Motor neuron (in vitro differentiated cells): ENCODE measurements at regions not wholly inside any gene's neighbourhood (a gene's known extent, or its start where the extent isn't known, plus 50 kb on each side); places are given as distances from the start of the nearest gene placed in this dataset.

Source experiments
- ATAC-seq, 8 experiments: fragments of 200-7000 bp; cut with Tn5 transposase; replicated peaks in 6 of 8; 2 replicates each; pipeline ENCODE4 v1.8.0; 2021; ENCODE audit warnings: mild to moderate bottlenecking in 8 of 8, moderate library complexity in 8 of 8
- H3K27ac ChIP-seq, 2 donors: fragments of 250-450 bp; sonication (Bioruptor Pico); 2 replicates each; pipeline ENCODE4 v1.9.0; 2021; ENCODE audit warnings: antibody characterized with exemption in 2 of 2, mild to moderate bottlenecking in 2 of 2, moderate library complexity in 1 of 2
- H3K4me1 ChIP-seq, 2 donors: fragments of 250-450 bp; sonication (Bioruptor Pico); replicated peaks in 1 of 2; 2 replicates each; pipeline ENCODE4 v1.6.1; 2021; ENCODE audit warnings: antibody characterized with exemption in 2 of 2, mild to moderate bottlenecking in 2 of 2, moderate library complexity in 1 of 2
- H3K4me3 ChIP-seq, 5 donors: fragments of 250-450 bp; sonication (Bioruptor Pico); 2 replicates each; pipeline ENCODE4 v1.9.0; 2021; ENCODE audit warnings: antibody characterized with exemption in 5 of 5, mild to moderate bottlenecking in 5 of 5, moderate library complexity in 4 of 5
- WGBS, 10 experiments: fragments of 450-650 bp; shearing (Covaris generic); methylation state at CpG; one replicate each; pipeline ENCODE4 v1.0.0; 2022; 5-methylcytosine and 5-hydroxymethylcytosine counted together
- in situ Hi-C, 9 experiments: fragments of 400-800 bp; cut with MboI; loops; one replicate each; pipeline ENCODE4 v1.15.0; 2021; ENCODE audit warnings: low sequenced_read_pairs in 9 of 9, low pct_unique_long_range_greater_than_20kb in 2 of 9; ENCODE audit not compliant: unreplicated experiment in 9 of 9

GRCh38 chr12:22740656-22741355 is 115.8 kb downstream of the ETNK1 start:
- in situ Hi-C loops: no loop called here
- Histone ChIP-seq H3K4me3 (no peak overlapping the region), H3K4me1 (no peaks in the 10 kb centered on the region), H3K27ac (no peak overlapping the region)
- WGBS, 10 experiments: 41 to 100% (median 84%) methylated on average over 1 to 4 of the region's 4 CpGs
- ATAC-seq: no peak

- no peak overlapping the region for H3K4me3 ChIP-seq
- in situ Hi-C loops: no loop called here
- no peaks in the 10 kb centered on the region for H3K4me1 ChIP-seq
- ATAC-seq: no peak
- no peak overlapping the region for H3K27ac ChIP-seq
These were observed 118.7 kb downstream of the ETNK1 start for GRCh38 chr12:22743700-22744099.

GRCh38 chr12:22744197-22744596 is 119.2 kb downstream of the ETNK1 start:
- WGBS, 10 experiments: 0 to 88% (median 68%) methylated on average over 1 of the region's 1 CpG; no CpG with 5 or more reads in 2 of the 10 experiments
- no peak overlapping the region for H3K27ac ChIP-seq
- in situ Hi-C loops: no loop called here
- ATAC-seq: no peak
- H3K4me3 ChIP-seq: no peak overlapping the region
- H3K4me1 ChIP-seq: no peaks in the 10 kb centered on the region

GRCh38 chr12:22746720-22747119 is 121.7 kb downstream of the ETNK1 start:
- no peak for ATAC-seq
- Histone ChIP-seq H3K4me1 (no peaks in the 10 kb centered on the region), H3K27ac (no peak overlapping the region), H3K4me3 (no peak overlapping the region)
- in situ Hi-C loops: no loop called here
- 24 to 100% (median 74%) methylated on average over 1 to 3 of the region's 3 CpGs for WGBS, 10 experiments

- 11 to 100% (median 33%) methylated on average over 1 of the region's 1 CpG; no CpG with 5 or more reads in 5 of the 10 experiments for WGBS, 10 experiments
- Histone ChIP-seq H3K27ac (no peak overlapping the region), H3K4me1 (no peaks in the 10 kb centered on the region), H3K4me3 (no peak overlapping the region)
- in situ Hi-C loops: no loop called here
- no peak for ATAC-seq
These were observed 130.7 kb downstream of the ETNK1 start for GRCh38 chr12:22755629-22756028.

GRCh38 chr12:22759769-22760674 is 135.1 kb downstream of the ETNK1 start:
- Histone ChIP-seq H3K4me3 (no peak overlapping the region), H3K27ac (no peak overlapping the region), H3K4me1 (no peaks in the 10 kb centered on the region)
- WGBS, 10 experiments: 10 to 96% (median 64%) methylated on average over 1 to 7 of the region's 8 CpGs; no CpG with 5 or more reads in 1 of the 10 experiments
- in situ Hi-C loops: no loop called here
- ATAC-seq: peak in 2 of 8 experiments; percentile 21 to 25

- WGBS, 10 experiments: 33 to 89% (median 55%) methylated on average over 1 to 14 of the region's 15 CpGs
- no peak overlapping the region for H3K27ac ChIP-seq
- peak in 1 of 8 experiments; percentile 47 for ATAC-seq
- peaks cover 0 to 23% of the 10 kb centered on the region in 2 donors for H3K4me1 ChIP-seq
- in situ Hi-C loops: no loop called here
- no peak overlapping the region for H3K4me3 ChIP-seq
These were observed 140.6 kb downstream of the ETNK1 start for GRCh38 chr12:22765421-22766130.

GRCh38 chr12:22766911-22767420 is 142.0 kb downstream of the ETNK1 start:
- H3K4me1 ChIP-seq: peaks cover 0 to 23% of the 10 kb centered on the region in 2 donors
- no peak overlapping the region for H3K27ac ChIP-seq
- 23 to 68% (median 46%) methylated on average over 3 to 7 of the region's 7 CpGs for WGBS, 10 experiments
- in situ Hi-C loops: no loop called here
- peak in 5 of 8 experiments; percentile 23 to 60 (median 48) for ATAC-seq
- no peak overlapping the region for H3K4me3 ChIP-seq

- in situ Hi-C loops: no loop called here
- no peak overlapping the region for H3K27ac ChIP-seq
- no peak overlapping the region for H3K4me3 ChIP-seq
- 0 to 100% (median 83%) methylated on average over 1 to 2 of the region's 3 CpGs; no CpG with 5 or more reads in 3 of the 10 experiments for WGBS, 10 experiments
- no peak for ATAC-seq
- H3K4me1 ChIP-seq: no peaks in the 10 kb centered on the region
These were observed 156.4 kb downstream of the ETNK1 start for GRCh38 chr12:22781339-22781738.

GRCh38 chr12:22787557-22787956 is 162.6 kb downstream of the ETNK1 start:
- in situ Hi-C loops: no loop called here
- 38 to 100% (median 73%) methylated on average over 1 to 6 of the region's 7 CpGs; no CpG with 5 or more reads in 1 of the 10 experiments for WGBS, 10 experiments
- no peak for ATAC-seq
- no peak overlapping the region for H3K27ac ChIP-seq
- H3K4me1 ChIP-seq: no peaks in the 10 kb centered on the region
- H3K4me3 ChIP-seq: no peak overlapping the region

- Histone ChIP-seq H3K27ac (no peak overlapping the region), H3K4me1 (no peaks in the 10 kb centered on the region), H3K4me3 (no peak overlapping the region)
- in situ Hi-C loops: no loop called here
- no peak for ATAC-seq
- WGBS, 10 experiments: 37 to 100% (median 75%) methylated on average over 2 to 3 of the region's 3 CpGs; no CpG with 5 or more reads in 1 of the 10 experiments
These were observed 163.9 kb downstream of the ETNK1 start for GRCh38 chr12:22788913-22789312.

- Histone ChIP-seq H3K27ac (no peak overlapping the region), H3K4me1 (peaks cover 3 to 11% of the 10 kb centered on the region in 2 donors), H3K4me3 (no peak overlapping the region)
- peak in 2 of 8 experiments; percentile 37 to 82 for ATAC-seq
- in situ Hi-C loops: no loop called here
- 9 to 100% (median 79%) methylated on average over 1 to 4 of the region's 4 CpGs; no CpG with 5 or more reads in 2 of the 10 experiments for WGBS, 10 experiments
These were observed 167.2 kb downstream of the ETNK1 start for GRCh38 chr12:22792138-22792537.

- 78 to 100% (median 100%) methylated on average over 1 of the region's 1 CpG; no CpG with 5 or more reads in 2 of the 10 experiments for WGBS, 10 experiments
- no peak overlapping the region for H3K27ac ChIP-seq
- peaks cover 4 to 26% of the 10 kb centered on the region in 2 donors for H3K4me1 ChIP-seq
- in situ Hi-C loops: no loop called here
- H3K4me3 ChIP-seq: no peak overlapping the region
- ATAC-seq: no peak
These were observed 169.0 kb downstream of the ETNK1 start for GRCh38 chr12:22794017-22794416.
